Ovary (tissue), 3 donors: ENCODE measurements at regions not wholly inside any gene's neighbourhood (a gene's known extent, or its start where the extent isn't known, plus 50 kb on each side); places are given as distances from the start of the nearest gene placed in this dataset.

Experiments
- EP300 ChIP-seq: sonication (generic); formaldehyde crosslinking; IDR thresholded peaks from one replicate; pipeline ENCODE4 v1.6.1; 2017; ENCODE audit warnings: antibody characterized with exemption
- POLR2A ChIP-seq: fragments of 450-650 bp; IDR thresholded peaks from one replicate; pipeline ENCODE4 v1.6.1; 2017; ENCODE audit warnings: antibody characterized with exemption, mild to moderate bottlenecking, moderate library complexity
- TF ChIP-seq, protein P1 (sequence below), 3 donors: fragments of 450-650 bp in 2 of 3; fragments of 200-600 bp in 1 of 3; IDR thresholded peaks; one replicate each; pipeline versions ENCODE4 v1.5.1 to v1.8.0; 2016 to 2022; ENCODE audit warnings: antibody characterized with exemption in 3 of 3, mild to moderate bottlenecking in 1 of 3
- donor health status: DM: no; HTN: no; CAD: no.

DNA sequence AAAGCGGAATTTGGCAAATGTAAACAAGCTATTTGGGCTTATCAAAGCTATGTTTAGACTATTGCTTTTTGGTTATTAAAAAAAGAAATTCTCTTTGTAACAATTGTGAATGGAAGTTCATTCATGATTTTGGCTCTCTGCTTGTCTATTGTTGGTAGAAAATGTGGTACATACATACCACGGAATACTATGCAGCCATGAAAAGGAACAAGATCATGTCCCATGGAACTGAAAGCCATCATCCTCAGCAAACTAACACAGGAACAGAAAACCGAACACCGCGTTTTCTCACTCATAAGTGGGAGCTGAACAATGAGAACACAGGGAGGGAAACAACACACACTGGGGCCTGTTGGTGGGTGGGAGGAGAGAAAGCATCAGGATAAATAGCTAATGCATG lies 465.4 kb downstream of the SETD4 start:
- TF ChIP-seq, protein P1, sequence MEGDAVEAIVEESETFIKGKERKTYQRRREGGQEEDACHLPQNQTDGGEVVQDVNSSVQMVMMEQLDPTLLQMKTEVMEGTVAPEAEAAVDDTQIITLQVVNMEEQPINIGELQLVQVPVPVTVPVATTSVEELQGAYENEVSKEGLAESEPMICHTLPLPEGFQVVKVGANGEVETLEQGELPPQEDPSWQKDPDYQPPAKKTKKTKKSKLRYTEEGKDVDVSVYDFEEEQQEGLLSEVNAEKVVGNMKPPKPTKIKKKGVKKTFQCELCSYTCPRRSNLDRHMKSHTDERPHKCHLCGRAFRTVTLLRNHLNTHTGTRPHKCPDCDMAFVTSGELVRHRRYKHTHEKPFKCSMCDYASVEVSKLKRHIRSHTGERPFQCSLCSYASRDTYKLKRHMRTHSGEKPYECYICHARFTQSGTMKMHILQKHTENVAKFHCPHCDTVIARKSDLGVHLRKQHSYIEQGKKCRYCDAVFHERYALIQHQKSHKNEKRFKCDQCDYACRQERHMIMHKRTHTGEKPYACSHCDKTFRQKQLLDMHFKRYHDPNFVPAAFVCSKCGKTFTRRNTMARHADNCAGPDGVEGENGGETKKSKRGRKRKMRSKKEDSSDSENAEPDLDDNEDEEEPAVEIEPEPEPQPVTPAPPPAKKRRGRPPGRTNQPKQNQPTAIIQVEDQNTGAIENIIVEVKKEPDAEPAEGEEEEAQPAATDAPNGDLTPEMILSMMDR (IDR thresholded peaks at IDR 0.05) = no peak
- TF ChIP-seq POLR2A (no peak), EP300 (no peak)
